K562 (cell line): ENCODE measurements at regions not wholly inside any gene's neighbourhood (a gene's known extent, or its start where the extent isn't known, plus 50 kb on each side); places are given as distances from the start of the nearest gene placed in this dataset.

Experiments
- ATAC-seq: fragments of 200-7000 bp; cut with Tn5 transposase; 3 replicates; pipeline ENCODE4 v1.9.1; 2020; ENCODE audit warnings: moderate library complexity
- BruUV-seq: library from RNA; stranded (reverse); fragments of 400-500 nt; replicated peaks from 2 replicates; lab custom pipeline; 2021; lab: Mats Ljungman, UMichigan
- CTCF ChIA-PET: fragments of 300-600 bp; formaldehyde crosslinking; extraction: SDS; loops from one replicate; lab custom pipeline; 2021; ENCODE audit warnings: low intra/inter-chr PET ratio; lab: Yijun Ruan, JAX
- POLR2A ChIA-PET: fragments of 300-600, 350-650 bp; sonication (Branson Sonifier 250); formaldehyde crosslinking; extraction: SDS; loops from one replicate; lab custom pipeline; 2021; ENCODE audit warnings: antibody characterized with exemption, inconsistent platforms; lab: Yijun Ruan, JAX
- DNase-seq, 4 experiments: peaks; one replicate each; pipeline versions ENCODE4 v3.0.0 to v3.0.0-alpha.2; 2011 to 2018; ENCODE audit warnings: low spot score in 3 of 4, mixed read lengths in 3 of 4; ENCODE audit errors: extremely low read depth in 1 of 4
- FAIRE-seq: peaks from 2 replicates; lab custom pipeline; 2011; peaks lifted over from hg19 to GRCh38; lab: Jason Lieb, UNC
- H2AFZ ChIP-seq: 2 replicates; pipeline ENCODE4 v1.6.0; 2011; ENCODE audit warnings: low read depth, low read length, control low read depth, inconsistent platforms
- H3K27ac ChIP-seq: fragments of 200-600 bp; 3 replicates; pipeline ENCODE4 v1.8.0; 2011; ENCODE audit warnings: low read depth, mild to moderate bottlenecking, control low read depth, inconsistent platforms, low read length, moderate library complexity, mixed read lengths; ENCODE audit errors: extremely low read depth
- H3K27me3 ChIP-seq, 2 experiments: fragments of 300-600 bp in 1 of 2; 2 replicates in 1 of 2; 3 replicates in 1 of 2; pipeline versions ENCODE4 v1.6.0 to v1.8.0; 2011; ENCODE audit warnings: inconsistent platforms in 2 of 2, low read length in 2 of 2, mild to moderate bottlenecking in 1 of 2, mixed read lengths in 1 of 2, moderate library complexity in 1 of 2; ENCODE audit not compliant: control insufficient read depth in 2 of 2, insufficient read depth in 2 of 2
- H3K36me3 ChIP-seq: fragments of 300-600 bp; 3 replicates; pipeline ENCODE4 v1.8.0; 2011; ENCODE audit warnings: mild to moderate bottlenecking, low read length, inconsistent platforms; ENCODE audit not compliant: control insufficient read depth, insufficient read depth
- H3K4me1 ChIP-seq, 2 experiments: fragments of 200-600 bp in 1 of 2; replicated peaks in 1 of 2; 2 replicates in 1 of 2; 3 replicates in 1 of 2; pipeline versions ENCODE4 v1.5.1 to v1.8.0; 2011; ENCODE audit warnings: inconsistent platforms in 2 of 2, low read length in 2 of 2, mild to moderate bottlenecking in 1 of 2, mixed read lengths in 1 of 2, moderate library complexity in 1 of 2; ENCODE audit not compliant: control insufficient read depth in 2 of 2, insufficient read depth in 2 of 2
- H3K4me2 ChIP-seq: 2 replicates; pipeline ENCODE4 v1.6.1; 2011; ENCODE audit warnings: low read length, control low read depth, inconsistent platforms, mixed read lengths; ENCODE audit not compliant: insufficient read depth
- H3K4me3 ChIP-seq: fragments of 200-600 bp; sonication (generic), shearing (Covaris generic); 2 replicates; pipeline ENCODE4 v1.5.1; 2016; ENCODE audit warnings: control low read depth, inconsistent platforms
- H3K79me2 ChIP-seq: fragments of 200-600 bp; 3 replicates; pipeline ENCODE4 v1.8.0; 2011; ENCODE audit warnings: low read length, inconsistent platforms; ENCODE audit not compliant: control insufficient read depth, insufficient read depth
- H3K9ac ChIP-seq, 2 experiments: 2 replicates each; pipeline versions ENCODE4 v1.6.0 to v1.6.1; 2011; ENCODE audit warnings: low read depth in 2 of 2, low read length in 2 of 2, control low read depth in 1 of 2, inconsistent platforms in 1 of 2, mild to moderate bottlenecking in 1 of 2, mixed read lengths in 1 of 2; ENCODE audit not compliant: insufficient read depth in 1 of 2
- H3K9me1 ChIP-seq: one replicate; pipeline ENCODE4 v1.6.0; 2011; ENCODE audit warnings: inconsistent platforms, mild to moderate bottlenecking, low read length, moderate library complexity; ENCODE audit not compliant: control insufficient read depth, insufficient read depth
- H3K9me3 ChIP-seq: replicated peaks from 2 replicates; pipeline ENCODE4 v1.5.1; 2011; ENCODE audit warnings: low read depth, low read length, inconsistent platforms; ENCODE audit not compliant: control insufficient read depth, insufficient read depth
- H4K20me1 ChIP-seq: replicated peaks from 2 replicates; pipeline ENCODE4 v1.6.1; 2011; ENCODE audit warnings: low read length, inconsistent platforms, mixed read lengths; ENCODE audit not compliant: control insufficient read depth, insufficient read depth
- ATF7 ChIP-seq: fragments of 450-650 bp; IDR thresholded peaks from 2 replicates; pipeline ENCODE4 v1.7.1; 2014; ENCODE audit warnings: mild to moderate bottlenecking, moderate library complexity
- CUX1 ChIP-seq: fragments of 200-800 bp; sonication (Bioruptor generic); IDR thresholded peaks from 2 replicates; pipeline ENCODE4 v1.6.1; 2016; ENCODE audit warnings: missing genetic modification characterization, missing compliant biosample characterization
- MCM3 ChIP-seq: fragments of 450-650 bp; IDR thresholded peaks from 2 replicates; pipeline ENCODE4 v1.6.1; 2016
- MLLT1 ChIP-seq, 2 experiments: fragments of 450-650 bp; IDR thresholded peaks; 2 replicates each; pipeline ENCODE4 v1.6.1; 2016
- NCOR1 ChIP-seq: fragments of 450-650 bp; IDR thresholded peaks from 2 replicates; pipeline ENCODE4 v1.6.1; 2016; ENCODE audit warnings: mild to moderate bottlenecking, moderate library complexity
- NFIX ChIP-seq: fragments of 250-450 bp; sonication (Bioruptor Pico); IDR thresholded peaks from 2 replicates; pipeline ENCODE4 v1.4.0; 2020; ENCODE audit warnings: low read depth, mild to moderate bottlenecking, moderate library complexity
- ZMIZ1 ChIP-seq, 2 experiments: fragments of 150-350 bp in 1 of 2; IDR thresholded peaks; 2 replicates each; pipeline ENCODE4 v1.6.1; 2012 to 2016; ENCODE audit warnings: low read depth in 2 of 2, low read length in 2 of 2, mild to moderate bottlenecking in 1 of 2, moderate library complexity in 1 of 2
- ZNF146 ChIP-seq: IDR thresholded peaks from one replicate; pipeline ENCODE4 v1.6.1; 2018; ENCODE audit warnings: missing compliant biosample characterization; ENCODE audit not compliant: unreplicated experiment
- ZNF232 ChIP-seq: sonication (generic); formaldehyde crosslinking; IDR thresholded peaks from 2 replicates; pipeline ENCODE4 v1.8.0; 2022; ENCODE audit warnings: mild to moderate bottlenecking, missing genetic modification reagents
- ZNF699 ChIP-seq: fragments of 250-450 bp; sonication (Bioruptor Pico); IDR thresholded peaks from 2 replicates; pipeline ENCODE4 v1.8.0; 2021; ENCODE audit warnings: mild to moderate bottlenecking, moderate library complexity; ENCODE audit not compliant: insufficient replicate concordance
- WGBS: fragments of 100-300 bp; shearing (Covaris generic); methylation state at CpG from one replicate; pipeline ENCODE4 v1.1.6; 2016; ENCODE audit warnings: low coverage, mixed read lengths; ENCODE audit not compliant: insufficient coverage; ENCODE audit errors: missing lambda C conversion rate; 5-methylcytosine and 5-hydroxymethylcytosine counted together
- in situ Hi-C: fragments of 300-500 bp; cut with MboI; formaldehyde crosslinking; loops from 4 replicates; pipeline ENCODE4 v1.15.0; 2018; ENCODE audit warnings: inconsistent platforms, mixed read lengths
- intact Hi-C: fragments of 100-400 bp; cut with micrococcal nuclease; formaldehyde crosslinking; loops from 2 replicates; pipeline ENCODE4 v1.14.2; 2022

GRCh38 chr4:174402470-174403176, 118.9 kb downstream of the CEP44 start:
- no peak overlapping the region for H3K4me2 ChIP-seq
- H3K4me3 ChIP-seq, result no peak overlapping the region
- ChIA-PET POLR2A (no interaction called here), CTCF (no interaction called here)
- WGBS, result 53% methylated on average over 3 of the region's 3 CpGs
- H3K9ac ChIP-seq, result no peak overlapping the region
- BruUV-seq, result no TSS peak
- no peaks in the 10 kb centered on the region for H3K36me3 ChIP-seq
- H3K79me2 ChIP-seq, result no peaks in the 10 kb centered on the region
- H3K27ac ChIP-seq, result no peak overlapping the region
- no peaks in the 10 kb centered on the region for H3K27me3 ChIP-seq
- H3K9me3 ChIP-seq, result no peaks in the 10 kb centered on the region
- H4K20me1 ChIP-seq, result no peaks in the 10 kb centered on the region
- in situ Hi-C loops (no loop called here), intact Hi-C loops (no loop called here)
- H2AFZ ChIP-seq, result peak overlapping the region; percentile 40; the same call in 1 of the 2 replicates
- peak; percentile 50 for ATAC-seq
- DNase-seq, result no peak
- FAIRE-seq, result no peak
- H3K4me1 ChIP-seq, result peaks cover 0 to 8% of the 10 kb centered on the region in 2 experiments; a peak in 2 of 5 replicates
- no peaks in the 10 kb centered on the region for H3K9me1 ChIP-seq
- TF ChIP-seq ATF7 (no peak), ZMIZ1 (IDR thresholded peaks at IDR 0.05; ENCODE audit: low read depth in 2 of 2, low read length in 2 of 2) (no peak), MLLT1 (IDR thresholded peaks at IDR 0.05) (no peak), MCM3 (no peak), ZNF699 (CRISPR knock-in tag) (no peak), ZNF232 (CRISPR knock-in tag) (no peak), CUX1 (no peak), NFIX (CRISPR knock-in tag) (no peak), NCOR1 (no peak), ZNF146 (CRISPR knock-in tag) (no peak)
